ENCODE measurements at regions not wholly inside any gene's neighbourhood (a gene's known extent, or its start where the extent isn't known, plus 50 kb on each side); places are given as distances from the start of the nearest gene placed in this dataset.

DNA sequence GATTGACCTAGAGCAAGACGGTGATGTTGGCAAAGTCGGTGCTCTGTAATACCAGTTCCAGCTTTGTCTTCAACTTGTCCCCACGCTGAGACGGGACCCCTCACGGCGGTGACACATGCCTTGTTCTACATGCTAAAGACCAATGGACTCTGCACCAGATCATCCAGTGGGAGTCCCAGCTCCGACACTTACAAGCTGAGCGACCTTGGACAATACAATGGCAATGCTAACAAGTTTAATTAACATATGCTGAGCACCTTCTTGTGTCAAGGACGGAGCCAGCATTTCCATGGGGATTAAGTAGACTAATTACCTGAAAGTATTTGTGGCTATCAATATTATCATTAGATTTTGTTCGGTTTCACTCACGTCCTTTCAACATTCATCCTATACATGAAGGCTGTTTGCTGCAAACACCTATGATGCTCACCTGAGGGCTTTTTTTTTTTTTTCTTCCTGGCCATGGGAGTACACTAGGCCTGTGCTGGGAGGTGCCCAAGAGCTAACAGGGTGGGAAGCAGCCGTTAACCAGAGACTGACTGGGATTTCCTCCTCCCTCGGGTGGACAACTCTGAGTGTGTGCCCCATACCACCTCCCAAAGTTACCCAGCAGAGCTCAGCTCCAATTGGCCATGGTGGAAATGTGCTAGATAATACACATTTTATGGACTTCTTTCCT is 308.6 kb upstream of the ZFHX3 start:
- Mint-ChIP-seq H3K27ac (no peak overlapping the region), H3K27me3 (peaks cover 28% of the 10 kb centered on the region), H3K36me3 (no peaks in the 10 kb centered on the region), H3K4me1 (ENCODE audit: unreplicated experiment) (peaks cover 14% of the 10 kb centered on the region), H3K4me3 (no peak overlapping the region), H3K9me3 (no peaks in the 10 kb centered on the region)
- DNase-seq (ENCODE audit: extremely low spot score, unreplicated experiment) = no peak
- TF ChIP-seq, protein P1, sequence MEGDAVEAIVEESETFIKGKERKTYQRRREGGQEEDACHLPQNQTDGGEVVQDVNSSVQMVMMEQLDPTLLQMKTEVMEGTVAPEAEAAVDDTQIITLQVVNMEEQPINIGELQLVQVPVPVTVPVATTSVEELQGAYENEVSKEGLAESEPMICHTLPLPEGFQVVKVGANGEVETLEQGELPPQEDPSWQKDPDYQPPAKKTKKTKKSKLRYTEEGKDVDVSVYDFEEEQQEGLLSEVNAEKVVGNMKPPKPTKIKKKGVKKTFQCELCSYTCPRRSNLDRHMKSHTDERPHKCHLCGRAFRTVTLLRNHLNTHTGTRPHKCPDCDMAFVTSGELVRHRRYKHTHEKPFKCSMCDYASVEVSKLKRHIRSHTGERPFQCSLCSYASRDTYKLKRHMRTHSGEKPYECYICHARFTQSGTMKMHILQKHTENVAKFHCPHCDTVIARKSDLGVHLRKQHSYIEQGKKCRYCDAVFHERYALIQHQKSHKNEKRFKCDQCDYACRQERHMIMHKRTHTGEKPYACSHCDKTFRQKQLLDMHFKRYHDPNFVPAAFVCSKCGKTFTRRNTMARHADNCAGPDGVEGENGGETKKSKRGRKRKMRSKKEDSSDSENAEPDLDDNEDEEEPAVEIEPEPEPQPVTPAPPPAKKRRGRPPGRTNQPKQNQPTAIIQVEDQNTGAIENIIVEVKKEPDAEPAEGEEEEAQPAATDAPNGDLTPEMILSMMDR (conservative IDR thresholded peaks at IDR 0.05) = no peak

DNA sequence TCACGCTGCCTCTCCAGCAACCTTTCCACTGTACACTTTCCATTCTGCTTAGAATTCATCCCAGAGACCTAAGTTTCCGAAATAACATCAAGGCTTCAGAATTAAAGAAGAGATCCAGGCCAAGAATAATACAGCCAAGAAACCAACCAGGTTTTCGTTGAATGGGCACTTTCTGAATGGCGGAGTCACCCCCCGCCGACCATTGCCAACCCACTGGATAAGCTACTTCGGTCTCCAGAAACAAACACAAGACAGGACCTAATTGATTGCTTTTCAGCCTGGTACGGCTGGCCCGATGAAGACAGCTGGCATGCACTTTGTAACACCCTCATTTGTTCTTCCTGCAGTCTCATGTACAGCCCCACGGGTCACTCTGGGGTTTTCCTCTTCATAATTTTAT is 308.1 kb upstream of the ZFHX3 start:
- no peak for DNase-seq (ENCODE audit: extremely low spot score, unreplicated experiment)
- no peaks in the 10 kb centered on the region for H3K36me3 Mint-ChIP-seq
- H3K27ac Mint-ChIP-seq = no peak overlapping the region
- H3K27me3 Mint-ChIP-seq = peaks cover 28% of the 10 kb centered on the region
- TF ChIP-seq, protein P1 (conservative IDR thresholded peaks at IDR 0.05) = no peak
- H3K9me3 Mint-ChIP-seq = no peaks in the 10 kb centered on the region
- H3K4me1 Mint-ChIP-seq (ENCODE audit: unreplicated experiment) = peaks cover 14% of the 10 kb centered on the region
- H3K4me3 Mint-ChIP-seq = no peak overlapping the region

DNA sequence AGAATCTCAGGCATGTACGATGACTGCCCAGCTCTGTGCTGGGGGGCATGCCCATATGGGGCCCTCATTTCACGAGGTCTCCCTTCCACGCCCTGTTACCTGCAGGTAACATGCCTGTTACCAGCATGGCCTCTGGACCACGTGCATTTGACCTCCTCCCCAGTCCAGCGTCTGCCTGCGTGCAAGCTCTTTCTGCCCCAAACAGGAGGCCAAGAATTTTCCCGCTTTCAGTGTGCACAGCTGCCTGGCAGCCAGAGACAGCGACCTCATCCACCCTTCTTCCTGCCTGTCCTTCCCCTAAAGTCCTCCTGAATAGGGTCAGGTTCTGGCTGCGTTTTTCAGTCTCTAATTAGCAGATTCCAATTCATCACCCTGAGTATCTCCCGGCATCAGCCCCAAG is 306.5 kb upstream of the ZFHX3 start:
- Mint-ChIP-seq H3K4me1 (ENCODE audit: unreplicated experiment) (peaks cover 14% of the 10 kb centered on the region), H3K9me3 (no peaks in the 10 kb centered on the region), H3K27ac (no peak overlapping the region), H3K27me3 (peaks cover 28% of the 10 kb centered on the region), H3K4me3 (no peak overlapping the region), H3K36me3 (no peaks in the 10 kb centered on the region)
- TF ChIP-seq, protein P1 (conservative IDR thresholded peaks at IDR 0.05) = no peak
- DNase-seq (ENCODE audit: extremely low spot score, unreplicated experiment) = no peak

DNA sequence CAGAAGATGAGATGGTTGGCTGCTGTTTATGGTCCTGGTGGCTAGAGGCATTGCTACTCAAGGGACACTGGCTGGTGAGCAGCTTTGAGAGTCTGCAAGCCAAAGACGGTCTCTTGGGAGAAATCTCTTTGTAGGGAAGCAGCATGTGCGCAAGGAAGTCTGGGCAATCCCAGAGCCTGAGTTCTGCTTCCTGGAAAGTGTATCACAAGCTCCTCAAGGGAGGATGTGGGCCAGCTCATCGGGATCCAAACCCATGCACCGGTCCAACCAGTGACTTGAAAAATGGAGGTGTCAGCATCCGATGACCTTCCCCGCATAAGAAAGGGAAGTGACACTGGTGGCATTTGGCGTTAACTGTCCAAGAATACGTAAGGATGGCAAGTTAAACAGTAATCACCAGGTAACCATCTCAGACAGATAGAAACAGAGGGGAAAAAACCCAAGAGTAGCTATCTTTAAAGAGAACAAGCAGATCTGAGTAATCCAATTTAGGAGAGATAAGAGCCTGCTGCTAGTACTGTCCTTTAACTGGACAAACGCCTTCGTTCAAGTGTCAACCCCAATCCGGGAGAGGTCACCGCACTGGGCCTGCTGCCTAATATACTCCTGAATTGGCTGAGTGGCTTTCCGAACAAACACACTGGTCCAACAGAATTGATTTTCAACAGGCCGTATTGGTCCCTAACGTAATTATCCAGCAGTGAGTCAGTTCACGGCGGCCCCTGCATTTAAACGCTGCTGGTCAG is 303.0 kb upstream of the ZFHX3 start:
- Mint-ChIP-seq H3K27me3 (peaks cover 28% of the 10 kb centered on the region), H3K4me1 (ENCODE audit: unreplicated experiment) (peaks cover 14% of the 10 kb centered on the region), H3K36me3 (no peaks in the 10 kb centered on the region), H3K27ac (no peak overlapping the region), H3K4me3 (no peak overlapping the region), H3K9me3 (no peaks in the 10 kb centered on the region)
- TF ChIP-seq, protein P1 (conservative IDR thresholded peaks at IDR 0.05) = no peak
- no peak for DNase-seq (ENCODE audit: extremely low spot score, unreplicated experiment)

DNA sequence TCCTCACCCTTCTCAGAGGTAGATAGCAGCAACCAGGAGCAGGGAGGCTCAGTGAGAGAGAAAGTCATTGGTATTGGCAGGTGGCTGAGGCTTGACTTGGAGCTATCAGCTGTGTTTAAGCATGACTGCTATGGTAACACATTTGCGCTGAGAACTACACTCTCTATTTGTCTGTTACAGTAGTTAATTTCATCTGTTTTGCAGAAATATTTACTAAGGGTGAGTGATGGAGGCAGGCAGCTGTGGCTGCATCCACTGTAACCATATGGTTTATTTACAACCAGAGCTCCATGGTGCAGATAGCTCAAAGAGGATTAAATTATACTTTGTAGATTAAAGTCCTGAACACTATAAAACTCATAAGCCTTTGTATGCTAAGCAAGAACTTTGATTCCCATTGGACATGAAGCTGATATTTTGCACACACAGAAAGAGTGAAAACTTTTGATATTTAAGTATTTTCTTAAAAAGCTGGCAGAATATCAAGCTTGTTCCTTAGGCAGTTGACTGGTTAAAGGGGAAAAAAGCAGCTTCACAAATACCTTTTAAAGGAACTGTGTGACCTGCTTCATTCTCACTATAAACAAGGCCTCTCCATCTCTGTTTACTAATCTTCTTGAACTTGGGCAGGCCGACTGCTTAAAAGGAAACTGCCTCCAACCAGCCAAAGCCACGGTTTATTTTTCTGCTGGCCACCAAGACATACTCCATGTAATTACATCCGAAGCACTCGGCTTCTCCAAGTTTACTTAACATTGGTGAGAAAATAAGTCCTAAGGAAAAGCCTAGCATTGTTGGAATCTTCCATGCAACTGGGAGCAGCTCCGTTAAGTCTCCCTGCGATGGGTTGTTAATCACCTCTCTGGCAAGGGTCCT is 299.8 kb upstream of the ZFHX3 start:
- Mint-ChIP-seq H3K4me1 (ENCODE audit: unreplicated experiment) (no peaks in the 10 kb centered on the region), H3K9me3 (no peaks in the 10 kb centered on the region), H3K27ac (no peak overlapping the region), H3K27me3 (peaks cover 10% of the 10 kb centered on the region), H3K4me3 (no peak overlapping the region), H3K36me3 (no peaks in the 10 kb centered on the region)
- no peak for DNase-seq (ENCODE audit: extremely low spot score, unreplicated experiment)
- TF ChIP-seq, protein P1 (conservative IDR thresholded peaks at IDR 0.05) = no peak
